DOHH2 (cell line): ENCODE measurements at regions not wholly inside any gene's neighbourhood (a gene's known extent, or its start where the extent isn't known, plus 50 kb on each side); places are given as distances from the start of the nearest gene placed in this dataset.

Experiments used
- EZH2phosphoT487 ChIP-seq: fragments of 200-600 bp; sonication (generic); IDR thresholded peaks from 2 replicates; pipeline ENCODE4 v1.6.1; 2017; ENCODE audit warnings: borderline replicate concordance, mild to moderate bottlenecking, antibody characterized with exemption, low read length, moderate library complexity, mixed read lengths
- TF ChIP-seq, protein P1 (sequence below): fragments of 200-600 bp; sonication (generic); IDR thresholded peaks from one replicate; pipeline ENCODE4 v1.5.1; 2014; ENCODE audit warnings: antibody characterized with exemption, mild to moderate bottlenecking, low read depth, low read length; ENCODE audit not compliant: poor library complexity, severe bottlenecking

GRCh38 chr16:82476786-82477185, 150.0 kb upstream of the CDH13 start:
- TF ChIP-seq, protein P1, sequence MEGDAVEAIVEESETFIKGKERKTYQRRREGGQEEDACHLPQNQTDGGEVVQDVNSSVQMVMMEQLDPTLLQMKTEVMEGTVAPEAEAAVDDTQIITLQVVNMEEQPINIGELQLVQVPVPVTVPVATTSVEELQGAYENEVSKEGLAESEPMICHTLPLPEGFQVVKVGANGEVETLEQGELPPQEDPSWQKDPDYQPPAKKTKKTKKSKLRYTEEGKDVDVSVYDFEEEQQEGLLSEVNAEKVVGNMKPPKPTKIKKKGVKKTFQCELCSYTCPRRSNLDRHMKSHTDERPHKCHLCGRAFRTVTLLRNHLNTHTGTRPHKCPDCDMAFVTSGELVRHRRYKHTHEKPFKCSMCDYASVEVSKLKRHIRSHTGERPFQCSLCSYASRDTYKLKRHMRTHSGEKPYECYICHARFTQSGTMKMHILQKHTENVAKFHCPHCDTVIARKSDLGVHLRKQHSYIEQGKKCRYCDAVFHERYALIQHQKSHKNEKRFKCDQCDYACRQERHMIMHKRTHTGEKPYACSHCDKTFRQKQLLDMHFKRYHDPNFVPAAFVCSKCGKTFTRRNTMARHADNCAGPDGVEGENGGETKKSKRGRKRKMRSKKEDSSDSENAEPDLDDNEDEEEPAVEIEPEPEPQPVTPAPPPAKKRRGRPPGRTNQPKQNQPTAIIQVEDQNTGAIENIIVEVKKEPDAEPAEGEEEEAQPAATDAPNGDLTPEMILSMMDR, result no peak
- TF ChIP-seq EZH2phosphoT487, result no peak
